ENCODE measurements at regions not wholly inside any gene's neighbourhood (a gene's known extent, or its start where the extent isn't known, plus 50 kb on each side); places are given as distances from the start of the nearest gene placed in this dataset.

DNA sequence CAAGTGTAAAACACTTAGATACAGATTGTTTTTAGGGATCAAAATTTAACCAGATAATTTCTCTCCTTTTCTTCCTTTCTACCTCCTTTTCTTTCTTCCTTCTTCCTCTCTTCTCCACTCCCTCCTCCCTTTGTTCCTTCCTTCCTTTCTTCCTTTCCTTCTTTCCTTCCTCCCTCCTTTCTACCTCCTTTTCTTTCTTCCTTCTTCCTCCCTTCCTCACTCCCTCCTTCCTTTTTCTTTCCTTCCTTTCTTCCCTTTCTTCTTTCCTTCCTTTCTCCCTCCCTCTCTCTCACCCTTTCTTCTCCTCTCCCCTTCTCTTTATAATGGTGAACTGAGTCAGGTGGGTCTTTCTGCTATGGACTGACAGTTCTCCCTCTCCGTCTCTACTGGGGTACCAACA, 397.5 kb upstream of the CDH11 start:
- Histone ChIP-seq H3K79me2 (ENCODE audit: control insufficient read depth, low read length) (no peaks in the 10 kb centered on the region), H3K9me2 (replicated peaks; ENCODE audit: control insufficient read depth, low read length) (no peaks in the 10 kb centered on the region), H3K36me3 (ENCODE audit: control insufficient read depth, low read length) (no peaks in the 10 kb centered on the region), H3K4me2 (ENCODE audit: low read length) (no peak overlapping the region), H3K4me3 (ENCODE audit: low read length) (no peak overlapping the region), H3K9me3 (ENCODE audit: control insufficient read depth, insufficient read depth, low read length) (no peaks in the 10 kb centered on the region), H3K27me3 (ENCODE audit: control insufficient read depth, low read length) (no peaks in the 10 kb centered on the region), H3F3A (ENCODE audit: control insufficient read depth, insufficient read depth) (no peaks in the 10 kb centered on the region), H4K20me1 (ENCODE audit: control insufficient read depth, insufficient read depth, low read depth, low read length) (no peaks in the 10 kb centered on the region), H3K27ac (ENCODE audit: low read depth, low read length) (no peak overlapping the region), H3K4me1 (ENCODE audit: control insufficient read depth, low read length) (no peaks in the 10 kb centered on the region)
- TF ChIP-seq, protein P1, sequence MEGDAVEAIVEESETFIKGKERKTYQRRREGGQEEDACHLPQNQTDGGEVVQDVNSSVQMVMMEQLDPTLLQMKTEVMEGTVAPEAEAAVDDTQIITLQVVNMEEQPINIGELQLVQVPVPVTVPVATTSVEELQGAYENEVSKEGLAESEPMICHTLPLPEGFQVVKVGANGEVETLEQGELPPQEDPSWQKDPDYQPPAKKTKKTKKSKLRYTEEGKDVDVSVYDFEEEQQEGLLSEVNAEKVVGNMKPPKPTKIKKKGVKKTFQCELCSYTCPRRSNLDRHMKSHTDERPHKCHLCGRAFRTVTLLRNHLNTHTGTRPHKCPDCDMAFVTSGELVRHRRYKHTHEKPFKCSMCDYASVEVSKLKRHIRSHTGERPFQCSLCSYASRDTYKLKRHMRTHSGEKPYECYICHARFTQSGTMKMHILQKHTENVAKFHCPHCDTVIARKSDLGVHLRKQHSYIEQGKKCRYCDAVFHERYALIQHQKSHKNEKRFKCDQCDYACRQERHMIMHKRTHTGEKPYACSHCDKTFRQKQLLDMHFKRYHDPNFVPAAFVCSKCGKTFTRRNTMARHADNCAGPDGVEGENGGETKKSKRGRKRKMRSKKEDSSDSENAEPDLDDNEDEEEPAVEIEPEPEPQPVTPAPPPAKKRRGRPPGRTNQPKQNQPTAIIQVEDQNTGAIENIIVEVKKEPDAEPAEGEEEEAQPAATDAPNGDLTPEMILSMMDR (IDR thresholded peaks at IDR 0.05; ENCODE audit: low read depth, low read length, poor library complexity, severe bottlenecking): no peak
- no peak for TF ChIP-seq EZH2phosphoT487 (IDR thresholded peaks at IDR 0.05; ENCODE audit: borderline replicate concordance, low read length)

- Histone ChIP-seq H3K4me1 (ENCODE audit: control insufficient read depth, low read length) (no peaks in the 10 kb centered on the region), H3F3A (ENCODE audit: control insufficient read depth, insufficient read depth) (no peaks in the 10 kb centered on the region), H3K4me3 (ENCODE audit: low read length) (no peak overlapping the region), H3K79me2 (ENCODE audit: control insufficient read depth, low read length) (no peaks in the 10 kb centered on the region), H3K4me2 (ENCODE audit: low read length) (no peak overlapping the region), H4K20me1 (ENCODE audit: control insufficient read depth, insufficient read depth, low read depth, low read length) (no peaks in the 10 kb centered on the region), H3K36me3 (ENCODE audit: control insufficient read depth, low read length) (no peaks in the 10 kb centered on the region), H3K9me2 (replicated peaks; ENCODE audit: control insufficient read depth, low read length) (no peaks in the 10 kb centered on the region), H3K27me3 (ENCODE audit: control insufficient read depth, low read length) (no peaks in the 10 kb centered on the region), H3K9me3 (ENCODE audit: control insufficient read depth, insufficient read depth, low read length) (no peaks in the 10 kb centered on the region), H3K27ac (ENCODE audit: low read depth, low read length) (no peak overlapping the region)
- no peak for TF ChIP-seq EZH2phosphoT487 (IDR thresholded peaks at IDR 0.05; ENCODE audit: borderline replicate concordance, low read length)
- TF ChIP-seq, protein P1 (IDR thresholded peaks at IDR 0.05; ENCODE audit: low read depth, low read length, poor library complexity, severe bottlenecking): no peak
These were observed 393.3 kb upstream of the CDH11 start for GRCh38 chr16:65515193-65515592.

GRCh38 chr16:65510850-65511249, 389.0 kb upstream of the CDH11 start:
- no peak overlapping the region for H3K4me2 ChIP-seq (ENCODE audit: low read length)
- no peak overlapping the region for H3K27ac ChIP-seq (ENCODE audit: low read depth, low read length)
- TF ChIP-seq, protein P1 (IDR thresholded peaks at IDR 0.05; ENCODE audit: low read depth, low read length, poor library complexity, severe bottlenecking): no peak
- TF ChIP-seq EZH2phosphoT487 (IDR thresholded peaks at IDR 0.05; ENCODE audit: borderline replicate concordance, low read length): no peak
- H4K20me1 ChIP-seq (ENCODE audit: control insufficient read depth, insufficient read depth, low read depth, low read length): no peaks in the 10 kb centered on the region
- no peaks in the 10 kb centered on the region for H3K79me2 ChIP-seq (ENCODE audit: control insufficient read depth, low read length)
- H3K9me2 ChIP-seq (replicated peaks; ENCODE audit: control insufficient read depth, low read length): no peaks in the 10 kb centered on the region
- no peaks in the 10 kb centered on the region for H3K27me3 ChIP-seq (ENCODE audit: control insufficient read depth, low read length)
- no peak overlapping the region for H3K4me3 ChIP-seq (ENCODE audit: low read length)
- H3K36me3 ChIP-seq (ENCODE audit: control insufficient read depth, low read length): no peaks in the 10 kb centered on the region
- no peaks in the 10 kb centered on the region for H3K9me3 ChIP-seq (ENCODE audit: control insufficient read depth, insufficient read depth, low read length)
- H3F3A ChIP-seq (ENCODE audit: control insufficient read depth, insufficient read depth): no peaks in the 10 kb centered on the region
- H3K4me1 ChIP-seq (ENCODE audit: control insufficient read depth, low read length): no peaks in the 10 kb centered on the region

- H3F3A ChIP-seq (ENCODE audit: control insufficient read depth, insufficient read depth): no peaks in the 10 kb centered on the region
- no peak overlapping the region for H3K4me3 ChIP-seq (ENCODE audit: low read length)
- no peaks in the 10 kb centered on the region for H3K9me2 ChIP-seq (replicated peaks; ENCODE audit: control insufficient read depth, low read length)
- H3K27me3 ChIP-seq (ENCODE audit: control insufficient read depth, low read length): no peaks in the 10 kb centered on the region
- no peaks in the 10 kb centered on the region for H3K79me2 ChIP-seq (ENCODE audit: control insufficient read depth, low read length)
- no peaks in the 10 kb centered on the region for H3K36me3 ChIP-seq (ENCODE audit: control insufficient read depth, low read length)
- H3K4me2 ChIP-seq (ENCODE audit: low read length): no peak overlapping the region
- no peaks in the 10 kb centered on the region for H3K9me3 ChIP-seq (ENCODE audit: control insufficient read depth, insufficient read depth, low read length)
- no peak for TF ChIP-seq EZH2phosphoT487 (IDR thresholded peaks at IDR 0.05; ENCODE audit: borderline replicate concordance, low read length)
- TF ChIP-seq, protein P1 (IDR thresholded peaks at IDR 0.05; ENCODE audit: low read depth, low read length, poor library complexity, severe bottlenecking): no peak
- no peaks in the 10 kb centered on the region for H4K20me1 ChIP-seq (ENCODE audit: control insufficient read depth, insufficient read depth, low read depth, low read length)
- no peaks in the 10 kb centered on the region for H3K4me1 ChIP-seq (ENCODE audit: control insufficient read depth, low read length)
- no peak overlapping the region for H3K27ac ChIP-seq (ENCODE audit: low read depth, low read length)
These were observed 388.4 kb upstream of the CDH11 start for GRCh38 chr16:65510241-65510640.

Measured in DOHH2 (cell line).